H1 (cell line): ENCODE measurements at regions not wholly inside any gene's neighbourhood (a gene's known extent, or its start where the extent isn't known, plus 50 kb on each side); places are given as distances from the start of the nearest gene placed in this dataset.

ENCODE experiments used
- CTCF ChIA-PET: fragments of 300-600 bp; sonication (Branson Sonifier 250); formaldehyde crosslinking; loops from one replicate; lab custom pipeline; 2021; ENCODE audit not compliant: partially characterized antibody; lab: Charles Lee
- POLR2A ChIA-PET: fragments of 300-600 bp; sonication (Branson Sonifier 250); formaldehyde crosslinking; loops from one replicate; lab custom pipeline; 2021; ENCODE audit warnings: inconsistent platforms; ENCODE audit not compliant: partially characterized antibody; lab: Charles Lee
- DNase-seq, 2 experiments: peaks; one replicate each; pipeline versions ENCODE4 v3.0.0 to v3.0.0-alpha.2; 2010 to 2022; ENCODE audit warnings: low spot score in 2 of 2, low read depth in 1 of 2, mixed read lengths in 1 of 2
- FAIRE-seq: peaks from 2 replicates; lab custom pipeline; 2011; peaks lifted over from hg19 to GRCh38; lab: Jason Lieb, UNC
- H2AFZ ChIP-seq: 2 replicates; pipeline ENCODE4 v1.8.1; 2012; ENCODE audit warnings: low read length, inconsistent platforms
- H2AK5ac ChIP-seq: 2 replicates; pipeline ENCODE4 v1.6.1; 2013; ENCODE audit warnings: low read depth, low read length
- H2BK120ac ChIP-seq: replicated peaks from 2 replicates; pipeline ENCODE3; 2013; ENCODE audit warnings: low read depth, low read length, inconsistent platforms
- H2BK12ac ChIP-seq: 2 replicates; pipeline ENCODE4 v1.6.1; 2013; ENCODE audit warnings: low read depth, low read length
- H2BK15ac ChIP-seq: 2 replicates; pipeline ENCODE4 v1.6.1; 2013; ENCODE audit warnings: low read length
- H2BK20ac ChIP-seq: 2 replicates; pipeline ENCODE4 v1.6.1; 2013; ENCODE audit warnings: low read length
- H2BK5ac ChIP-seq: 2 replicates; pipeline ENCODE4 v1.6.1; 2013; ENCODE audit warnings: low read depth, low read length
- H3K14ac ChIP-seq: 2 replicates; pipeline ENCODE4 v1.6.1; 2013; ENCODE audit warnings: inconsistent platforms; ENCODE audit not compliant: insufficient read length
- H3K18ac ChIP-seq: 2 replicates; pipeline ENCODE4 v1.6.1; 2013; ENCODE audit warnings: low read length; ENCODE audit errors: extremely low read depth
- H3K23ac ChIP-seq: 2 replicates; pipeline ENCODE4 v1.6.1; 2013; ENCODE audit warnings: inconsistent platforms; ENCODE audit not compliant: insufficient read length
- H3K23me2 ChIP-seq: 2 replicates; pipeline ENCODE4 v1.6.1; 2013; ENCODE audit warnings: low read depth, low read length
- H3K27ac ChIP-seq: 2 replicates; pipeline ENCODE4 v1.6.1; 2011; ENCODE audit warnings: low read depth, low read length, inconsistent platforms
- H3K27me3 ChIP-seq, 4 experiments: replicated peaks in 1 of 4; 1 replicate in 1 of 4; 2 replicates in 3 of 4; pipeline versions ENCODE4 v1.6.1 to v1.8.1; 2011 to 2013; ENCODE audit warnings: low read length in 3 of 4, mild to moderate bottlenecking in 3 of 4, inconsistent platforms in 2 of 4, mixed read lengths in 2 of 4, moderate library complexity in 1 of 4; ENCODE audit not compliant: control insufficient read depth in 3 of 4, insufficient read depth in 3 of 4; ENCODE audit errors: extremely low read depth in 1 of 4
- H3K36me3 ChIP-seq, 4 experiments: 2 replicates each; pipeline versions ENCODE4 v1.6.1 to v1.8.1; 2011 to 2013; ENCODE audit warnings: mild to moderate bottlenecking in 4 of 4, low read length in 3 of 4, moderate library complexity in 2 of 4, control low read depth in 1 of 4, inconsistent platforms in 1 of 4; ENCODE audit not compliant: insufficient read depth in 4 of 4, control insufficient read depth in 2 of 4
- H3K4ac ChIP-seq: replicated peaks from 2 replicates; pipeline ENCODE3; 2013; ENCODE audit warnings: low read length, low read depth, mixed read lengths, inconsistent platforms; ENCODE audit not compliant: insufficient read length
- H3K4me1 ChIP-seq, 4 experiments: replicated peaks in 1 of 4; 1 replicate in 1 of 4; 2 replicates in 3 of 4; pipeline versions ENCODE4 v1.6.1 to v1.8.1; 2011 to 2013; ENCODE audit warnings: low read length in 3 of 4, inconsistent platforms in 2 of 4, mixed read lengths in 1 of 4; ENCODE audit not compliant: insufficient read depth in 4 of 4, control insufficient read depth in 3 of 4
- H3K4me2 ChIP-seq, 2 experiments: 2 replicates each; pipeline versions ENCODE4 v1.6.1 to v1.8.1; 2011 to 2013; ENCODE audit warnings: low read depth in 2 of 2, low read length in 2 of 2, control low read depth in 1 of 2, inconsistent platforms in 1 of 2, mild to moderate bottlenecking in 1 of 2; ENCODE audit not compliant: insufficient read depth in 1 of 2
- H3K4me3 ChIP-seq, 4 experiments: fragments of 200-600, 300-600 bp in 1 of 4; sonication (generic), shearing (Covaris generic), sonication (Bioruptor Twin) in 1 of 4; 2 replicates each; pipeline versions ENCODE4 v1.5.1 to v1.8.1; 2011 to 2016; ENCODE audit warnings: low read length in 4 of 4, low read depth in 3 of 4, control low read depth in 2 of 4, inconsistent platforms in 2 of 4, mild to moderate bottlenecking in 2 of 4, mixed read lengths in 1 of 4, moderate library complexity in 1 of 4; ENCODE audit not compliant: insufficient read depth in 2 of 4; ENCODE audit errors: extremely low read depth in 1 of 4
- H3K56ac ChIP-seq: replicated peaks from 2 replicates; pipeline ENCODE3; 2013; ENCODE audit warnings: low read depth, mild to moderate bottlenecking, mixed read lengths, low read length, inconsistent platforms; ENCODE audit not compliant: insufficient read length
- H3K79me1 ChIP-seq: 2 replicates; pipeline ENCODE4 v1.6.1; 2013; ENCODE audit warnings: low read depth, low read length, control low read depth
- H3K79me2 ChIP-seq, 2 experiments: 2 replicates each; pipeline versions ENCODE4 v1.6.1 to v1.8.1; 2012 to 2013; ENCODE audit warnings: low read length in 2 of 2, mild to moderate bottlenecking in 2 of 2, inconsistent platforms in 1 of 2; ENCODE audit not compliant: insufficient read depth in 2 of 2, control insufficient read depth in 1 of 2
- H3K9ac ChIP-seq, 4 experiments: replicated peaks in 1 of 4; 1 replicate in 1 of 4; 2 replicates in 3 of 4; pipeline versions ENCODE4 v1.6.1 to v1.8.1; 2011 to 2013; ENCODE audit warnings: low read depth in 3 of 4, low read length in 3 of 4, control low read depth in 2 of 4, mild to moderate bottlenecking in 2 of 4, moderate library complexity in 2 of 4, inconsistent platforms in 1 of 4; ENCODE audit errors: extremely low read depth in 1 of 4
- H3K9me3 ChIP-seq, 2 experiments: 2 replicates each; pipeline versions ENCODE4 v1.6.1 to v1.8.1; 2012 to 2013; ENCODE audit warnings: mild to moderate bottlenecking in 2 of 2, moderate library complexity in 2 of 2, control low read depth in 1 of 2, inconsistent platforms in 1 of 2, low read depth in 1 of 2, low read length in 1 of 2, mixed read lengths in 1 of 2; ENCODE audit not compliant: insufficient read depth in 2 of 2
- H4K20me1 ChIP-seq, 2 experiments: replicated peaks in 1 of 2; 2 replicates each; pipeline versions ENCODE3 to v1.8.1; 2011 to 2013; ENCODE audit warnings: inconsistent platforms in 2 of 2, low read length in 2 of 2, mild to moderate bottlenecking in 1 of 2; ENCODE audit not compliant: insufficient read depth in 2 of 2, control insufficient read depth in 1 of 2
- H4K5ac ChIP-seq: 2 replicates; pipeline ENCODE4 v1.6.1; 2013; ENCODE audit warnings: low read length, low read depth, mixed read lengths, inconsistent platforms; ENCODE audit not compliant: insufficient read length
- H4K8ac ChIP-seq: 2 replicates; pipeline ENCODE4 v1.8.0; 2013; ENCODE audit warnings: mild to moderate bottlenecking, moderate library complexity, low read length, inconsistent platforms; ENCODE audit not compliant: insufficient read depth; ENCODE audit errors: extremely low read depth
- H4K91ac ChIP-seq: replicated peaks from 2 replicates; pipeline ENCODE3; 2013; ENCODE audit warnings: low read length, mixed read lengths, inconsistent platforms; ENCODE audit not compliant: insufficient read length
- BRCA1 ChIP-seq: IDR thresholded peaks from 2 replicates; pipeline ENCODE4 v1.6.1; 2012; ENCODE audit warnings: low read depth, low read length, improper control_type of control experiment
- EGR1 ChIP-seq: IDR thresholded peaks from 2 replicates; pipeline ENCODE4 v1.6.1; 2011; ENCODE audit warnings: low read depth, low read length, borderline replicate concordance
- EP300 ChIP-seq, 2 experiments: IDR thresholded peaks; 1 replicate in 1 of 2; 2 replicates in 1 of 2; pipeline ENCODE4 v1.6.1; 2011 to 2012; ENCODE audit warnings: low read depth in 2 of 2, low read length in 2 of 2, mild to moderate bottlenecking in 2 of 2, borderline replicate concordance in 1 of 2, inconsistent platforms in 1 of 2, moderate library complexity in 1 of 2
- GABPA ChIP-seq: IDR thresholded peaks from 2 replicates; pipeline ENCODE4 v1.6.1; 2011; ENCODE audit warnings: mild to moderate bottlenecking, low read length, moderate library complexity, borderline replicate concordance; ENCODE audit not compliant: insufficient read depth
- JUN ChIP-seq: IDR thresholded peaks from 2 replicates; pipeline ENCODE4 v1.6.1; 2011; ENCODE audit warnings: low read depth, mild to moderate bottlenecking, improper control_type of control experiment, low read length
- RNF2 ChIP-seq: fragments of 200-900, 300-1000 bp; sonication (generic); IDR thresholded peaks from 2 replicates; pipeline ENCODE4 v1.7.1; 2016; ENCODE audit warnings: borderline replicate concordance, low read depth, mild to moderate bottlenecking, antibody characterized with exemption, low read length; ENCODE audit not compliant: poor library complexity, severe bottlenecking; ENCODE audit errors: missing control alignments
- SIN3A ChIP-seq, 2 experiments: IDR thresholded peaks in 1 of 2; conservative IDR thresholded peaks in 1 of 2; 2 replicates each; pipeline ENCODE4 v1.6.1; 2011 to 2012; ENCODE audit warnings: low read length in 2 of 2, improper control_type of control experiment in 1 of 2, low read depth in 1 of 2, mild to moderate bottlenecking in 1 of 2
- SIX5 ChIP-seq: IDR thresholded peaks from 2 replicates; pipeline ENCODE4 v1.6.1; 2011; ENCODE audit warnings: mild to moderate bottlenecking, low read depth, low read length
- TEAD4 ChIP-seq: IDR thresholded peaks from 2 replicates; pipeline ENCODE4 v1.6.1; 2012; ENCODE audit warnings: low read depth, low read length, inconsistent platforms, mixed read lengths
- WGBS, 2 experiments: shearing (Covaris generic) in 1 of 2; methylation state at CpG; one replicate each; pipeline versions ENCODE4 v1.1.6 to v1.1.7; 2013 to 2015; ENCODE audit warnings: low lambda C conversion rate in 2 of 2, mixed read lengths in 2 of 2, inconsistent platforms in 1 of 2, low coverage in 1 of 2, missing lambda C conversion rate in 1 of 2; ENCODE audit not compliant: insufficient replicate concordance in 2 of 2, insufficient coverage in 1 of 2, insufficient read length in 1 of 2; ENCODE audit errors: extremely low coverage in 1 of 2, missing lambda C conversion rate in 1 of 2; 5-methylcytosine and 5-hydroxymethylcytosine counted together

GRCh38 chr13:84946192-84946591 lies 853.0 kb downstream of the SLITRK6 start:
- no peak overlapping the region for H4K91ac ChIP-seq
- no peak overlapping the region for H2AK5ac ChIP-seq
- no peak overlapping the region for H3K4me3 ChIP-seq
- CTCF ChIA-PET = interaction anchor here (1.4 kb wide), 1 partner anchor 50 kb away, joined by 3 read pairs; no protein-coding TSS in a partner anchor
- FAIRE-seq (no peak), DNase-seq (no peak)
- H4K5ac ChIP-seq = no peak overlapping the region
- no peaks in the 10 kb centered on the region for H3K9me3 ChIP-seq
- H3K56ac ChIP-seq = no peak overlapping the region
- H3K4ac ChIP-seq = no peak overlapping the region
- no peak overlapping the region for H2AFZ ChIP-seq
- H3K23me2 ChIP-seq = no peaks in the 10 kb centered on the region
- H3K4me2 ChIP-seq = no peak overlapping the region
- no peak overlapping the region for H3K23ac ChIP-seq
- no peak overlapping the region for H2BK15ac ChIP-seq
- no peak overlapping the region for H3K27ac ChIP-seq
- WGBS, 2 experiments = 89% methylated on average over 2 of the region's 2 CpGs; no CpG with 5 or more reads in 1 of the 2 experiments
- H3K79me1 ChIP-seq = no peaks in the 10 kb centered on the region
- no peak overlapping the region for H4K8ac ChIP-seq
- H2BK20ac ChIP-seq = no peak overlapping the region
- H3K18ac ChIP-seq = no peak overlapping the region
- H3K4me1 ChIP-seq = no peaks in the 10 kb centered on the region
- no peaks in the 10 kb centered on the region for H3K79me2 ChIP-seq
- no peaks in the 10 kb centered on the region for H3K27me3 ChIP-seq
- no peak overlapping the region for H2BK5ac ChIP-seq
- H3K36me3 ChIP-seq = no peaks in the 10 kb centered on the region
- no peak overlapping the region for H2BK120ac ChIP-seq
- no peak overlapping the region for H3K14ac ChIP-seq
- TF ChIP-seq BRCA1 (no peak), SIX5 (no peak), TEAD4 (no peak), GABPA (no peak), EGR1 (no peak), EP300 (IDR thresholded peaks at IDR 0.05; ENCODE audit: borderline replicate concordance in 1 of 2, low read depth in 2 of 2, low read length in 2 of 2) (no peak), RNF2 (no peak), SIN3A (conservative IDR thresholded peaks at IDR 0.05 in 1 of 2, IDR thresholded peaks at IDR 0.05 in 1 of 2; ENCODE audit: low read depth in 1 of 2, low read length in 2 of 2) (no peak), JUN (no peak)
- H4K20me1 ChIP-seq = no peaks in the 10 kb centered on the region
- POLR2A ChIA-PET = no interaction called here
- H3K9ac ChIP-seq = no peak overlapping the region
- H2BK12ac ChIP-seq = no peak overlapping the region
